Glutamatergic neuron (in vitro differentiated cells): ENCODE measurements at regions not wholly inside any gene's neighbourhood (a gene's known extent, or its start where the extent isn't known, plus 50 kb on each side); places are given as distances from the start of the nearest gene placed in this dataset.

Source experiments
- DNase-seq: peaks from one replicate; pipeline ENCODE4 v3.0.0; 2022
- H3K27ac Mint-ChIP-seq: one replicate; pipeline ENCODE4 v1.8.0; 2020; ENCODE audit warnings: mild to moderate bottlenecking, mixed read lengths, inconsistent platforms; ENCODE audit not compliant: unreplicated experiment
- H3K27me3 Mint-ChIP-seq: one replicate; pipeline ENCODE4 v1.8.0; 2020; ENCODE audit warnings: mild to moderate bottlenecking, moderate library complexity, mixed read lengths, inconsistent platforms; ENCODE audit not compliant: unreplicated experiment
- H3K36me3 Mint-ChIP-seq: one replicate; pipeline ENCODE4 v1.8.0; 2020; ENCODE audit warnings: mild to moderate bottlenecking, mixed read lengths, inconsistent platforms; ENCODE audit not compliant: unreplicated experiment
- H3K4me1 Mint-ChIP-seq: one replicate; pipeline ENCODE4 v1.8.0; 2020; ENCODE audit warnings: mild to moderate bottlenecking, low read depth, mixed read lengths, inconsistent platforms; ENCODE audit not compliant: unreplicated experiment
- H3K4me3 Mint-ChIP-seq: one replicate; pipeline ENCODE4 v1.8.0; 2020; ENCODE audit warnings: mild to moderate bottlenecking, mixed read lengths, inconsistent platforms; ENCODE audit not compliant: unreplicated experiment
- H3K9me3 Mint-ChIP-seq: one replicate; pipeline ENCODE4 v1.8.0; 2020; ENCODE audit warnings: mild to moderate bottlenecking, moderate library complexity, mixed read lengths, inconsistent platforms; ENCODE audit not compliant: unreplicated experiment
- TF ChIP-seq, protein P1 (sequence below): fragments of 200-600 bp; sonication (generic); IDR thresholded peaks from one replicate; pipeline ENCODE4 v1.5.0; 2021; ENCODE audit not compliant: partially characterized antibody, unreplicated experiment

DNA sequence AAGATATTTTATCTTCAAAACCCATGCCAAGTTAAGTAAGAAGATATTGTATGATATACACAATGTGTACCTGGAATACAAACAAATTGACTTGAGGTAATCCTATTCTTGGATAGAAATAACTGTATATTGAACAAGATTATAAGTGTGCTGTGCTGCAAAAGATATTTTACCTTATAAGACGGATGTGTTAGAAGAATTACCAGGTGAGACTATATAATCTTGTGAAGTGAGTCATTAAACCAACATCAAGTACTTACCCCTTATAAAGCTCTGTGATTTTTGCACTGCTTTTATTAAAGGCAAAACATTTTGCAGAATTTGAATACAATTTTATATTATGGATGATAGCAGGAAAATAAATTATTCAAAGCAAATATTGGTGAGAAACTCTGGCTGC lies 570.0 kb downstream of the MMUT start:
- no peak overlapping the region for H3K27ac Mint-ChIP-seq
- no peaks in the 10 kb centered on the region for H3K36me3 Mint-ChIP-seq
- no peak for DNase-seq
- no peaks in the 10 kb centered on the region for H3K4me1 Mint-ChIP-seq
- no peak overlapping the region for H3K4me3 Mint-ChIP-seq
- H3K27me3 Mint-ChIP-seq = no peaks in the 10 kb centered on the region
- no peaks in the 10 kb centered on the region for H3K9me3 Mint-ChIP-seq
- TF ChIP-seq, protein P1, sequence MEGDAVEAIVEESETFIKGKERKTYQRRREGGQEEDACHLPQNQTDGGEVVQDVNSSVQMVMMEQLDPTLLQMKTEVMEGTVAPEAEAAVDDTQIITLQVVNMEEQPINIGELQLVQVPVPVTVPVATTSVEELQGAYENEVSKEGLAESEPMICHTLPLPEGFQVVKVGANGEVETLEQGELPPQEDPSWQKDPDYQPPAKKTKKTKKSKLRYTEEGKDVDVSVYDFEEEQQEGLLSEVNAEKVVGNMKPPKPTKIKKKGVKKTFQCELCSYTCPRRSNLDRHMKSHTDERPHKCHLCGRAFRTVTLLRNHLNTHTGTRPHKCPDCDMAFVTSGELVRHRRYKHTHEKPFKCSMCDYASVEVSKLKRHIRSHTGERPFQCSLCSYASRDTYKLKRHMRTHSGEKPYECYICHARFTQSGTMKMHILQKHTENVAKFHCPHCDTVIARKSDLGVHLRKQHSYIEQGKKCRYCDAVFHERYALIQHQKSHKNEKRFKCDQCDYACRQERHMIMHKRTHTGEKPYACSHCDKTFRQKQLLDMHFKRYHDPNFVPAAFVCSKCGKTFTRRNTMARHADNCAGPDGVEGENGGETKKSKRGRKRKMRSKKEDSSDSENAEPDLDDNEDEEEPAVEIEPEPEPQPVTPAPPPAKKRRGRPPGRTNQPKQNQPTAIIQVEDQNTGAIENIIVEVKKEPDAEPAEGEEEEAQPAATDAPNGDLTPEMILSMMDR = no peak

DNA sequence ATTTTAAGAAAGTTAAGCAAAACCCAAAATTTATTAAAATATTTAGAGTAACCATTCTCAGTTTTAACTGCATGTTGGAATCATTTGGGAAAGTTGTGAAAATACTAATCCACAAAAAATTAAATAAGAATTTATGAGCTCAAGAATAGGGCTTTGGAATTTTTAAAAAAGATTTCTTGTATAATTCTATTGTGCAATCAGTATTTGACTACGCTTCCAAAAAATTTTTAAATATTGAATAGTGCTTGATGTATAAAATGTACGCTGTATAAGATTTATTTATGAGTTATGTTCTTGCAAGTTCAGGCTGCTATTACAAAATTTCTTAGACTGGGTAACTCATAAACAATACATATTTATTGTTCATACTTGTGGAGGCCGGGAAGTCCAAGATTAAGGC lies 571.7 kb downstream of the MMUT start:
- Mint-ChIP-seq H3K27me3 (no peaks in the 10 kb centered on the region), H3K27ac (no peak overlapping the region), H3K4me3 (no peak overlapping the region), H3K36me3 (no peaks in the 10 kb centered on the region), H3K9me3 (no peaks in the 10 kb centered on the region), H3K4me1 (no peaks in the 10 kb centered on the region)
- DNase-seq = no peak
- TF ChIP-seq, protein P1 = no peak

DNA sequence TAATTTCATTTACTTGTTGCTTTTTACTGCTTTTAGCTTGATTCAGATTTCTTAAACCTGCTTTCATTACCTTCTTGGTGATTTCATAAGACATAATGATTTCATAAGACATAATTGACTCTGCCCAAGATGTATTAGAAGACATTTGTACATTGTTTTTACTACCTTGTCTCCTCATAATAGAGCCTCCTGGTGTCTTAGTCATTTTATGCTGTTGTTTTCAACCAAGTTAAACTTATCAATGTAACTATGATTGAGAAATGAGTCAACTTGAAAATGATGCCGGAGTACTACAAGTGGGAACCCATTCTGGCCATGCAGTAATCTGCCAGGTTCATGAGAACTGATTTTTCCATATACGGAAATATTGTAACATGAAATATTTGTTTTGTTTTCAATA lies 573.6 kb downstream of the MMUT start:
- H3K4me1 Mint-ChIP-seq = no peaks in the 10 kb centered on the region
- H3K9me3 Mint-ChIP-seq = no peaks in the 10 kb centered on the region
- no peak for DNase-seq
- no peak overlapping the region for H3K4me3 Mint-ChIP-seq
- TF ChIP-seq, protein P1 = no peak
- no peaks in the 10 kb centered on the region for H3K27me3 Mint-ChIP-seq
- no peak overlapping the region for H3K27ac Mint-ChIP-seq
- H3K36me3 Mint-ChIP-seq = no peaks in the 10 kb centered on the region

DNA sequence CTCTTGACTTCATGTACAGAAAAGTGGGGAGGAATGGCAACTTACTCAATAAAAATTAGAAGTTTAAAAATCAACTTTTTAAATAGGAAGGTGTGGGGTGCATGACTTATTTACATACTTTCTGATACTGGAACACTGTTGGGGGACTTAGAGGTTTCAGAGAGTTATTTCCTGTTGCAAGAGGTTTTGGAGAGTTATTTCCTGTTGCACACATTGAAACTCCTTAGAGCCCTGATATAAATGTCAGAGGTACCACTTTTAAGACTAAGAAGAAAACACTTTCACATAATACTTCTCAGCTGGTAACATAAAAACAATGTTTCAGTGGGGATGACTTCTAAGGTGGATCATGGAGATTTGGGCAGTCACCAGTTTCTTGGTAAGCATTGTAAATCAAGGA lies 579.9 kb downstream of the MMUT start:
- no peaks in the 10 kb centered on the region for H3K9me3 Mint-ChIP-seq
- TF ChIP-seq, protein P1 = no peak
- H3K27ac Mint-ChIP-seq = no peak overlapping the region
- H3K36me3 Mint-ChIP-seq = no peaks in the 10 kb centered on the region
- H3K27me3 Mint-ChIP-seq = no peaks in the 10 kb centered on the region
- no peaks in the 10 kb centered on the region for H3K4me1 Mint-ChIP-seq
- DNase-seq = no peak
- no peak overlapping the region for H3K4me3 Mint-ChIP-seq

DNA sequence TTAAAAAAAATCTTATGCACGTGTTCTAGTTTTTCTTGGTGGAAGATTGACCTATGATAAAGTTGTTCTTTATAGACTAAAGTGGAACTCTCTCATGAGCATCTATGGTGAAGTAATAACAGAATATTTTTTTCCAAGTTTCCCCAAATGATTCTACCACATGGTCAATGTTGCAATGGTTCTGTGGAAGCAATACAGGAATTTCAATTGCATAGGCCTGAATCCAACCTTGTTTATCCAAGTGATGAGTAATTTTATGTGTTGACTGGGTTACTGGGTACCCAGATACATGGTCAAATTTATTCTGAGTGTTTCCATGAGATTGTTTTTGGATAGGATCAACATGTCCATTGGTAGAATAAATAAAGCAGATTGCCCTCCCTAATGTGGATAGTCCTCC lies 581.5 kb downstream of the MMUT start:
- TF ChIP-seq, protein P1 = no peak
- no peaks in the 10 kb centered on the region for H3K27me3 Mint-ChIP-seq
- H3K36me3 Mint-ChIP-seq = no peaks in the 10 kb centered on the region
- no peak overlapping the region for H3K4me3 Mint-ChIP-seq
- H3K4me1 Mint-ChIP-seq = no peaks in the 10 kb centered on the region
- H3K9me3 Mint-ChIP-seq = no peaks in the 10 kb centered on the region
- no peak overlapping the region for H3K27ac Mint-ChIP-seq
- DNase-seq = no peak
